Lower leg skin (tissue), 3 donors: ENCODE measurements at regions not wholly inside any gene's neighbourhood (a gene's known extent, or its start where the extent isn't known, plus 50 kb on each side); places are given as distances from the start of the nearest gene placed in this dataset.

ENCODE experiments used
- CTCF ChIP-seq, 3 donors: fragments of 450-650 bp; IDR thresholded peaks; one replicate each; pipeline ENCODE4 v1.5.1; 2016; ENCODE audit warnings: antibody characterized with exemption in 3 of 3, mild to moderate bottlenecking in 3 of 3, moderate library complexity in 2 of 3
- POLR2A ChIP-seq, 2 donors: fragments of 450-650 bp; IDR thresholded peaks; one replicate each; pipeline ENCODE4 v1.6.1; 2016 to 2017; ENCODE audit warnings: antibody characterized with exemption in 2 of 2, mild to moderate bottlenecking in 1 of 2, moderate library complexity in 1 of 2

GRCh38 chr1:38783640-38784229 is 75.8 kb downstream of the RRAGC start:
- TF ChIP-seq CTCF (IDR thresholded peaks at IDR 0.05), result no peak
- TF ChIP-seq POLR2A (IDR thresholded peaks at IDR 0.05), result no peak
